Activated T-helper 1 cell treated with anti-CD3 and anti-CD28 coated beads, Interleukin-12 subunit alpha, Interleukin-12 subunit beta, Interleukin-2, Interleukin-4 antibody, amounts not matched to agents 30 ng/mL and 10 ng/mL and 1 ng/mL, durations not matched to agents 14 hours and 24 hours and 36 hours (primary cell): ENCODE measurements at regions not wholly inside any gene's neighbourhood (a gene's known extent, or its start where the extent isn't known, plus 50 kb on each side); places are given as distances from the start of the nearest gene placed in this dataset.

ENCODE experiments used
- DNase-seq: peaks from one replicate; pipeline ENCODE4 v3.0.0; 2021; ENCODE audit warnings: low spot score
- H3K27ac Mint-ChIP-seq: one replicate; pipeline ENCODE4 v1.8.0; 2021; ENCODE audit warnings: mild to moderate bottlenecking, mixed read lengths
- H3K27me3 Mint-ChIP-seq: one replicate; pipeline ENCODE4 v1.8.0; 2022; ENCODE audit warnings: mild to moderate bottlenecking, moderate library complexity, mixed read lengths; ENCODE audit not compliant: insufficient read depth
- H3K36me3 Mint-ChIP-seq: one replicate; pipeline ENCODE4 v1.8.0; 2021; ENCODE audit warnings: low read depth, mixed read lengths
- H3K4me1 Mint-ChIP-seq: one replicate; pipeline ENCODE4 v1.8.0; 2021; ENCODE audit warnings: low read depth, mixed read lengths
- H3K4me3 Mint-ChIP-seq: one replicate; pipeline ENCODE4 v1.8.0; 2021; ENCODE audit warnings: mild to moderate bottlenecking, moderate library complexity, mixed read lengths
- H3K9me3 Mint-ChIP-seq: one replicate; pipeline ENCODE4 v1.8.0; 2021; ENCODE audit warnings: mixed read lengths
- intact Hi-C: fragments of 100-400 bp; cut with micrococcal nuclease; formaldehyde crosslinking; loops from one replicate; pipeline ENCODE4 v1.15.1; 2024

GRCh38 chr2:19732255-19732654 lies 169.5 kb downstream of the TTC32 start:
- no peaks in the 10 kb centered on the region for H3K9me3 Mint-ChIP-seq
- no peak overlapping the region for H3K4me3 Mint-ChIP-seq
- intact Hi-C loops, result no loop called here
- H3K27ac Mint-ChIP-seq, result no peak overlapping the region
- no peak for DNase-seq
- no peaks in the 10 kb centered on the region for H3K4me1 Mint-ChIP-seq
- H3K27me3 Mint-ChIP-seq, result peaks cover 1% of the 10 kb centered on the region
- no peaks in the 10 kb centered on the region for H3K36me3 Mint-ChIP-seq

GRCh38 chr2:19731515-19731914 lies 170.3 kb downstream of the TTC32 start:
- H3K27me3 Mint-ChIP-seq, result peaks cover 1% of the 10 kb centered on the region
- H3K36me3 Mint-ChIP-seq, result no peaks in the 10 kb centered on the region
- no peaks in the 10 kb centered on the region for H3K9me3 Mint-ChIP-seq
- intact Hi-C loops, result no loop called here
- no peak for DNase-seq
- H3K4me3 Mint-ChIP-seq, result no peak overlapping the region
- H3K27ac Mint-ChIP-seq, result no peak overlapping the region
- H3K4me1 Mint-ChIP-seq, result no peaks in the 10 kb centered on the region

GRCh38 chr2:19731037-19731436 lies 170.7 kb downstream of the TTC32 start:
- no peak for DNase-seq
- H3K27ac Mint-ChIP-seq, result no peak overlapping the region
- no peaks in the 10 kb centered on the region for H3K4me1 Mint-ChIP-seq
- intact Hi-C loops, result no loop called here
- H3K27me3 Mint-ChIP-seq, result peaks cover 1% of the 10 kb centered on the region
- no peak overlapping the region for H3K4me3 Mint-ChIP-seq
- no peaks in the 10 kb centered on the region for H3K36me3 Mint-ChIP-seq
- H3K9me3 Mint-ChIP-seq, result no peaks in the 10 kb centered on the region

GRCh38 chr2:19728125-19728524 lies 173.7 kb downstream of the TTC32 start:
- Mint-ChIP-seq H3K27ac (no peak overlapping the region), H3K27me3 (peaks cover 1% of the 10 kb centered on the region), H3K4me3 (no peak overlapping the region), H3K36me3 (no peaks in the 10 kb centered on the region), H3K9me3 (no peaks in the 10 kb centered on the region), H3K4me1 (no peaks in the 10 kb centered on the region)
- intact Hi-C loops, result no loop called here
- DNase-seq, result no peak

- H3K36me3 Mint-ChIP-seq, result no peaks in the 10 kb centered on the region
- H3K27ac Mint-ChIP-seq, result no peak overlapping the region
- H3K9me3 Mint-ChIP-seq, result no peaks in the 10 kb centered on the region
- H3K27me3 Mint-ChIP-seq, result no peaks in the 10 kb centered on the region
- intact Hi-C loops, result no loop called here
- DNase-seq, result no peak
- no peaks in the 10 kb centered on the region for H3K4me1 Mint-ChIP-seq
- no peak overlapping the region for H3K4me3 Mint-ChIP-seq
Measured at GRCh38 chr2:19725392-19725791, 176.4 kb downstream of the TTC32 start.

GRCh38 chr2:19723021-19723420 lies 178.8 kb downstream of the TTC32 start:
- Mint-ChIP-seq H3K27me3 (no peaks in the 10 kb centered on the region), H3K4me3 (no peak overlapping the region), H3K27ac (no peak overlapping the region), H3K36me3 (no peaks in the 10 kb centered on the region), H3K4me1 (no peaks in the 10 kb centered on the region), H3K9me3 (no peaks in the 10 kb centered on the region)
- intact Hi-C loops, result no loop called here
- no peak for DNase-seq

- intact Hi-C loops, result no loop called here
- Mint-ChIP-seq H3K9me3 (no peaks in the 10 kb centered on the region), H3K27me3 (no peaks in the 10 kb centered on the region), H3K4me3 (no peak overlapping the region), H3K4me1 (no peaks in the 10 kb centered on the region), H3K27ac (no peak overlapping the region), H3K36me3 (no peaks in the 10 kb centered on the region)
- DNase-seq, result no peak
Measured at GRCh38 chr2:19722531-19722971, 179.2 kb downstream of the TTC32 start.

GRCh38 chr2:19720306-19720705 lies 181.5 kb downstream of the TTC32 start:
- Mint-ChIP-seq H3K36me3 (no peaks in the 10 kb centered on the region), H3K27ac (no peak overlapping the region), H3K27me3 (peaks cover 4% of the 10 kb centered on the region), H3K9me3 (no peaks in the 10 kb centered on the region), H3K4me1 (no peaks in the 10 kb centered on the region), H3K4me3 (no peak overlapping the region)
- intact Hi-C loops, result no loop called here
- DNase-seq, result no peak

- intact Hi-C loops, result no loop called here
- H3K4me1 Mint-ChIP-seq, result no peaks in the 10 kb centered on the region
- no peaks in the 10 kb centered on the region for H3K36me3 Mint-ChIP-seq
- no peak for DNase-seq
- H3K4me3 Mint-ChIP-seq, result no peak overlapping the region
- no peaks in the 10 kb centered on the region for H3K9me3 Mint-ChIP-seq
- H3K27me3 Mint-ChIP-seq, result peaks cover 4% of the 10 kb centered on the region
- no peak overlapping the region for H3K27ac Mint-ChIP-seq
Measured at GRCh38 chr2:19719540-19719939, 182.2 kb downstream of the TTC32 start.

GRCh38 chr2:19717446-19717845 lies 184.3 kb downstream of the TTC32 start:
- Mint-ChIP-seq H3K4me3 (no peak overlapping the region), H3K27me3 (peaks cover 4% of the 10 kb centered on the region), H3K4me1 (no peaks in the 10 kb centered on the region), H3K27ac (no peak overlapping the region), H3K9me3 (no peaks in the 10 kb centered on the region), H3K36me3 (no peaks in the 10 kb centered on the region)
- DNase-seq, result no peak
- intact Hi-C loops, result no loop called here

- Mint-ChIP-seq H3K27ac (no peak overlapping the region), H3K9me3 (no peaks in the 10 kb centered on the region), H3K27me3 (peaks cover 4% of the 10 kb centered on the region), H3K4me1 (no peaks in the 10 kb centered on the region), H3K4me3 (no peak overlapping the region), H3K36me3 (no peaks in the 10 kb centered on the region)
- intact Hi-C loops, result no loop called here
- no peak for DNase-seq
Measured at GRCh38 chr2:19714926-19715325, 186.9 kb downstream of the TTC32 start.

- H3K4me3 Mint-ChIP-seq, result no peak overlapping the region
- intact Hi-C loops, result no loop called here
- no peak for DNase-seq
- H3K36me3 Mint-ChIP-seq, result no peaks in the 10 kb centered on the region
- peaks cover 4% of the 10 kb centered on the region for H3K27me3 Mint-ChIP-seq
- no peak overlapping the region for H3K27ac Mint-ChIP-seq
- no peaks in the 10 kb centered on the region for H3K4me1 Mint-ChIP-seq
- no peaks in the 10 kb centered on the region for H3K9me3 Mint-ChIP-seq
Measured at GRCh38 chr2:19712850-19713249, 188.9 kb downstream of the TTC32 start.

GRCh38 chr2:19711470-19712372 lies 190.1 kb downstream of the TTC32 start:
- Mint-ChIP-seq H3K4me1 (no peaks in the 10 kb centered on the region), H3K36me3 (no peaks in the 10 kb centered on the region), H3K27ac (no peak overlapping the region), H3K9me3 (no peaks in the 10 kb centered on the region), H3K4me3 (no peak overlapping the region), H3K27me3 (peaks cover 1% of the 10 kb centered on the region)
- DNase-seq, result no peak
- intact Hi-C loops, result no loop called here

GRCh38 chr2:19710230-19710629 lies 191.6 kb downstream of the TTC32 start:
- H3K9me3 Mint-ChIP-seq, result no peaks in the 10 kb centered on the region
- DNase-seq, result no peak
- H3K36me3 Mint-ChIP-seq, result no peaks in the 10 kb centered on the region
- no peaks in the 10 kb centered on the region for H3K27me3 Mint-ChIP-seq
- intact Hi-C loops, result no loop called here
- no peak overlapping the region for H3K4me3 Mint-ChIP-seq
- no peak overlapping the region for H3K27ac Mint-ChIP-seq
- H3K4me1 Mint-ChIP-seq, result no peaks in the 10 kb centered on the region
